ENCODE measurements at regions not wholly inside any gene's neighbourhood (a gene's known extent, or its start where the extent isn't known, plus 50 kb on each side); places are given as distances from the start of the nearest gene placed in this dataset.

DNA sequence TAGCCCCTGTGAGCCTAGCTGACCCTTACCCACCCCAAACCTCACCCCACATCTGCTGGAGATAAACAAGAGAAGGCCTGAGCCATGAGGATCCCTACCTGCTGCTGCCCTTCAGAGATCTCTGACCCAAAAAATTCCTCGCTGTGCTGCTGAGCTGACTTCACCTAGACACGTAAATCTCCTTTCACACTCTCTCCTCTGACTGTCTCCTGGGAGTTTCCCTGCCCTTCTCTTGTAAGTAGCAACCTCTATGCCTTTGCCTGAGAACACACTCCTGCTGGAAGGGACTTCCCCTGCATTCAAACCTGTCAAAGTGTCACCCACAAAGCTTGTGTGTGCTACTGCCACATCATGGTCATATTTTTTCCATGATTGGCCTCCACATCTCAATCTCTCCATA, 134.2 kb upstream of the NOL4 start:
- Histone ChIP-seq H3K9ac (replicated peaks in 1 of 4; ENCODE audit: extremely low read depth in 1 of 4, low read depth in 3 of 4, low read length in 3 of 4) (no peak overlapping the region), H3K27ac (ENCODE audit: low read depth, low read length) (no peak overlapping the region), H4K8ac (ENCODE audit: extremely low read depth, insufficient read depth, low read length) (no peak overlapping the region), H2BK15ac (ENCODE audit: low read length) (no peak overlapping the region), H3K14ac (ENCODE audit: insufficient read length) (no peak overlapping the region), H2BK5ac (ENCODE audit: low read depth, low read length) (no peak overlapping the region), H2BK12ac (ENCODE audit: low read depth, low read length) (no peak overlapping the region), H4K5ac (ENCODE audit: insufficient read length, low read depth, low read length) (no peak overlapping the region), H2AK5ac (ENCODE audit: low read depth, low read length) (no peak overlapping the region), H3K79me1 (ENCODE audit: low read depth, low read length) (no peaks in the 10 kb centered on the region), H4K91ac (replicated peaks; ENCODE audit: insufficient read length, low read length) (no peak overlapping the region), H3K4me1 (replicated peaks in 1 of 4; ENCODE audit: control insufficient read depth in 3 of 4, insufficient read depth in 4 of 4, low read length in 3 of 4) (no peaks in the 10 kb centered on the region), H2BK120ac (replicated peaks; ENCODE audit: low read depth, low read length) (no peak overlapping the region), H2BK20ac (ENCODE audit: low read length) (no peak overlapping the region), H3K36me3 (ENCODE audit: control insufficient read depth in 2 of 4, insufficient read depth in 4 of 4, low read length in 3 of 4) (no peaks in the 10 kb centered on the region), H3K79me2 (ENCODE audit: control insufficient read depth in 1 of 2, insufficient read depth in 2 of 2, low read length in 2 of 2) (no peaks in the 10 kb centered on the region), H3K56ac (replicated peaks; ENCODE audit: insufficient read length, low read depth, low read length) (no peak overlapping the region), H3K23ac (ENCODE audit: insufficient read length) (no peak overlapping the region), H3K4me2 (ENCODE audit: insufficient read depth in 1 of 2, low read depth in 2 of 2, low read length in 2 of 2) (no peak overlapping the region), H3K23me2 (ENCODE audit: low read depth, low read length) (no peaks in the 10 kb centered on the region; the same call in 1 of the 2 replicates), H3K9me3 (ENCODE audit: insufficient read depth in 2 of 2, low read depth in 1 of 2, low read length in 1 of 2) (no peaks in the 10 kb centered on the region), H3K18ac (ENCODE audit: extremely low read depth, low read length) (no peak overlapping the region; the same call in 1 of the 2 replicates), H3K4ac (replicated peaks; ENCODE audit: insufficient read length, low read depth, low read length) (no peak overlapping the region), H3K27me3 (replicated peaks in 1 of 4; ENCODE audit: control insufficient read depth in 3 of 4, extremely low read depth in 1 of 4, insufficient read depth in 3 of 4, low read length in 3 of 4) (no peaks in the 10 kb centered on the region), H4K20me1 (replicated peaks in 1 of 2; ENCODE audit: control insufficient read depth in 1 of 2, insufficient read depth in 2 of 2, low read length in 2 of 2) (no peaks in the 10 kb centered on the region), H3K4me3 (ENCODE audit: extremely low read depth in 1 of 4, insufficient read depth in 2 of 4, low read depth in 3 of 4, low read length in 4 of 4) (no peak overlapping the region), H2AFZ (ENCODE audit: low read length) (no peak overlapping the region)
- no peak for DNase-seq (ENCODE audit: low read depth in 1 of 2, low spot score in 2 of 2)
- FAIRE-seq = no peak
- ChIA-PET CTCF (ENCODE audit: partially characterized antibody) (interaction anchor here (0.6 kb wide), 1 partner anchor 15 kb away, joined by 3 read pairs; no protein-coding TSS in a partner anchor), POLR2A (ENCODE audit: partially characterized antibody) (no interaction called here)
- TF ChIP-seq SIRT6 (IDR thresholded peaks at IDR 0.05; ENCODE audit: low read length) (no peak), CBX8 (IDR thresholded peaks at IDR 0.05; ENCODE audit: borderline replicate concordance, low read depth, low read length) (no peak), CEBPB (IDR thresholded peaks at IDR 0.05; ENCODE audit: low read depth, low read length) (no peak), YY1 (IDR thresholded peaks at IDR 0.05; ENCODE audit: low read depth, low read length) (no peak), SP1 (IDR thresholded peaks at IDR 0.05; ENCODE audit: low read depth, low read length) (no peak), KDM4A (IDR thresholded peaks at IDR 0.05; ENCODE audit: low read depth, low read length, severe bottlenecking) (no peak), SP4 (IDR thresholded peaks at IDR 0.05; ENCODE audit: low read length) (no peak)
- 85% methylated on average over 2 of the region's 2 CpGs; no CpG with 5 or more reads in 1 of the 2 experiments for WGBS, 2 experiments (ENCODE audit: extremely low coverage in 1 of 2, insufficient coverage in 1 of 2, insufficient read length in 1 of 2, insufficient replicate concordance in 2 of 2, low coverage in 1 of 2, low lambda C conversion rate in 2 of 2, missing lambda C conversion rate in 1 of 2)
